ENCODE measurements at regions not wholly inside any gene's neighbourhood (a gene's known extent, or its start where the extent isn't known, plus 50 kb on each side); places are given as distances from the start of the nearest gene placed in this dataset.

DNA sequence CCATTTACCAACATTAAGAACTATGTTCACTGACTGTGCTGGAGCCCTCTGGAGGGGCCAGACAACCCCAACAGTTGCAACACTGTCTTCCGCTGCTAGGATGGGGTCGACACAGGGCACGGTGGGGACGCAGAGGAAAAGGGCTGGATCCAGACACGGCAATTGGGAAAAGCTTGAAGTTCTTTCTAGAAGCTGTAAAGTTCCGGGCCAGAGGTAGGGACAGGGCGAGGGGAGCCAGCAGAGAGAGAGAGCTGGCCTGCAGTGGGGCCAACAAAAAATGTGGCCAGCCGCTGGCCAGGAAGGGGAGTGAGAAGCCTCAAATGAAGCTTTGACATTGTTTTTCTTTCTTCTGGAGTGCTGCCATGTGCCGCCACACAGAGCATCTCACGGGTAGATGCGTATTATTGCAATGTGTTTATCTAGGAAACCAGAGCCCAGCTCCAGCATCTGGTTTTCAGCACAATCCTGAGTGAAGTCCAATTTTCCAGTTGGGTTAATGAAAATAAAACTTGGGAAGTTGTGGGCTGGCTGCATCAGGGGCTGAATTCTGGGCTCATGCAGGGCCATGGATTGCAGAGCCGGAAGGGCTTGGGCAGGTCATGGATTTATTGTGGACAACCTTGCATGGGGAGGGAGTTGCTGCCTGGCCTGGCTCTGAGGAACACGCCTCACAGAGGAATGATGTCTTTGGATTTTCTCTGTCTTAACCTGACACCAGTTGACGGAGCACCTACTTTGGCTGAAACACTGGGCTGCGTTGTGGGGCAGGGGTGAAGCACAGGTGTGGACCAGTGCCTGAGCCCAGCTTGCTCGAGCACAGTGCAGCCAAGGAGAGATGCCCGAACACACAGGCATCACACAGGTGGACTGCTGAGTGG lies 67.6 kb upstream of the AMPD3 start:
- peak in 1 of 58 donors; percentile 26 for DNase-seq

DNA sequence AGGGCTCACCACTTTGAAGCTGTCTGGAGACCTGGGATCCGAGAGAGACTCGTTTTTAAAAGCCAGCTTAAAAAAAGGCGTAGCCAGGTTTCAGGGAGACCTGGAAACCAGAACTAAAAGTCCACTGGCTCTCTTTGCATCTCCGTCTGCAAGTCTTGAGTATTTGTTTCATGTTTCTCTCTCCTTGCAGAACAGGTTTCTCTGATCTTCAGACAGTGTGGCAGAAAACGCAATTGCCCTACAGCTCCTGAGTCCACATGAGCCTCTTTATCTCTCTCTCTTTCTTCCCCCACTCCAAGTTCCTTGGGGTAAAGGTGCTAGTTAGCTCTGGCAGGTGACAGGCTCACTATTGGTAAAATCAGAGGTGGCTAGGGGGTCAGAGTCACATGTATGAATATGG lies 67.0 kb upstream of the AMPD3 start:
- DNase-seq, result no peak

DNA sequence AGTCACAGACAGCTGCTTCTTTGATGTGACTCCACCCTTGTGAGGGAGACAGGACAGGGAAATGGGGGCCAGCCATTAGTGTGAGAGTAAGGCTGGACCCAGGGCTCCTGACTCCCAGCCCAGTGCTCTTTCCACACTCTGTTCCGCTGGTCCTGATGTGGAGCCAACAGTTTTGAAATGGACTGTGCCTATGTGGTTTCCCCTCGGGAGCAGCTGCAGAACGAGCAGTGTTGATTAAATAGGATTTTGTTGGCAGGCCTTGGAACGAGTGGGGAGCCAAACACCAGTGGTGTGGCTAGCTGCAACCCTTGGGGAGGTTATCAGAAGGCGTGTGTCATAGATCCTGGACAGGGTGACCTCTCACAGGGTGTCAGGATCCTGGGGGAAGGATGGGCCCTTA lies 66.5 kb upstream of the AMPD3 start:
- no peak for DNase-seq

DNA sequence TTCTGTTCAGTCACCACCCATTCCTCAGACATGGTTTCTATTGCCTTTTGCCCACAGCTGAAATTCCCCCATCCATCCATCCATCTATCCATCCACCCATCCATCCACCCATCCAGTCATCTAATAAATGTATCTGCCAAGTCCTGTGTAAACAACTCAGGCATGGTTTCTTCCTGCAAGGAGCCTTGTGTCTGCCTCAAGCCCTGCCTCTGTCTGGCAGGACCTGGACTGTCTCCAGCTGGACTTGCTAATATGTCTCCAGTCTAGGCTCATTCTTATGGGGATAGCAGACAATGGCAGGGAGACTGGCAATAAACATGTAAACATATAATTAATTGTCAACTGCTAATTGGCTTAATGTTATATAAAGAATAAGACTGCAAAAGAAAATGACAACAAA lies 64.7 kb upstream of the AMPD3 start:
- no peak for DNase-seq

DNA sequence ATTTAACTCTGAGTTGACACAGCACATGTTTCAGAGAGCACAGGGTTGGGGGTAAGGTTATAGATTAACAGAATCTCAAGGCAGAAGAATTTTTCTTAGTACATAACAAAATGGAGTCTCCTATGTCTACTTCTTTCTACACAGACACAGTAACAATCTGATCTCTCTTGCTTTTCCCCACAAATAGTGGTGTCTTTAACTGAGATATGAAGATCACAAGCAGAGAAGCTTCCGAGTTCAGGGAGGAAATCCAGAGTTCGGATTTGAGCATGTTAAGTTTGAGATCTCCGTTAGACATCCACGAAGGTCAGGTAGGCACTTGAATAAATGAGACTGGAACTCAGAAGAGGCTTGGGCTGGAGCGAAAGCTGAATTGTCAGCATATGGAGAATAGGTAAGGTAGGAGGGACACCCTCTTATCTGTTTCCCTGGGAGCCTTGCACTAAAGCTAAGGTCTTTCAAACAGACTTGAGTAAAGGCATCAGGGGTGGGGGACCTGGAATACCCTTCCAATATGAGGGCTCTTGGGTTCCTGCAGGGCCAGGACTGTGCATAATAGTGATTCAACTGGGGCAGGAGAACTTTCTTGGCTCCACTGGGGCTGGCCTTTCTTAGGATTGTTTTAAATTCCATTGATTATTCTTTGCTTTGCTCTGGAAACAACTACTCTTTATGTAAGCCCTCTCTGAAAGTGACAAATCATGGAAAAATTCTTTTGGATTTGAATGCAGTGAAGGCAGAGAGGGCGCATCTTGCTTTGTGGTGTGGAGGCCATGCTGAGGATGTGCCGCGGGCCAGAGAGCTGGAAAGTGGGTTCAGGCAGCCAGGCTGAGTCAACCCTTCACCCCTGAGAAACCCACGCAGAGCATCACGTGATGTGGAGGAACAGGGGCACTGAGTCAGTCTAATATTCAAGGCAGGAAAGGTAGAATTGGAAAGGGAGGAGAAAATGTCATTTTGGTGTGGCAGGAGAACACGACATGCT lies 62.7 kb upstream of the AMPD3 start:
- peak in 2 of 58 donors; percentile 22 to 35 for DNase-seq

DNA sequence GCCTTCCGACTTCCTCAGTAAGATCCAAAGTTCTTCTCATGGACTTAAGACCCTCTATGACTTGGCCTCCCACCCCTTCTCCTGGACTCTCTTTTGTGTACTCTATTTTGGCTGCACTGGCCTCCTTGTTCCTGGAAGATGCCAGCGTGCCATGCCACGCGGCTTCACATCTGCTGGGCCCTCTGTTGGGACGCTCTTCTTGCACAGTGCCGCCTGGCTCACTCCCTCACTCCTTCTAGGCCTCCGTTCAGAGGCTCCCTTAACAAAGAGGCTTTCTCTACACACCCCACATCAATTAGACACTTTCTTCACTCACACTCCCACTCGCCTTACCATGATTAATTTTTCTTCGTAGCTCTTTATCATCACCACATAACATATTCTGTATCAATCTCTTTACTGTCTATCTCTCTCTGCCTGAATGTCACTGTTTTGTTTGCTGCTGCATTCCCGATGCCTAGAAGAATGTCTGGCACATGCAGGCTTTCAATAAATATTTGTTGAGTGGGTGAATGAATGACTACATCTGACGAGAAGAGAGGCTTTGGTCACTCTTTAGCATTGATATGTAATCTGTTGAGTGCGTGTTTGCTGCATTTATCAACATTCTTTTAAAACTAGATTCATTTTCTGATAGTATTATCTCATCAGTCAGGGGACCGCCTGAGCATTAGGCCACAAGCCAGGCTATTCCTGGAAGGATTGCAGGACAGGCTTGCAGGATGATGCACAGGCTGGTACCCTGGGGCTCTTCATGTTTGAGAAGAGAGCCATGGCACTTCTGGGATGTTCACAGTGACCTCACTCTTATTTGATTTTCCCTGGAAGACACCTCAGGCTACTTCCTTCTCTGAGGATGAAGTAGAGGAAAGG lies 60.6 kb upstream of the AMPD3 start:
- DNase-seq, result peak in 1 of 58 donors; percentile 42

DNA sequence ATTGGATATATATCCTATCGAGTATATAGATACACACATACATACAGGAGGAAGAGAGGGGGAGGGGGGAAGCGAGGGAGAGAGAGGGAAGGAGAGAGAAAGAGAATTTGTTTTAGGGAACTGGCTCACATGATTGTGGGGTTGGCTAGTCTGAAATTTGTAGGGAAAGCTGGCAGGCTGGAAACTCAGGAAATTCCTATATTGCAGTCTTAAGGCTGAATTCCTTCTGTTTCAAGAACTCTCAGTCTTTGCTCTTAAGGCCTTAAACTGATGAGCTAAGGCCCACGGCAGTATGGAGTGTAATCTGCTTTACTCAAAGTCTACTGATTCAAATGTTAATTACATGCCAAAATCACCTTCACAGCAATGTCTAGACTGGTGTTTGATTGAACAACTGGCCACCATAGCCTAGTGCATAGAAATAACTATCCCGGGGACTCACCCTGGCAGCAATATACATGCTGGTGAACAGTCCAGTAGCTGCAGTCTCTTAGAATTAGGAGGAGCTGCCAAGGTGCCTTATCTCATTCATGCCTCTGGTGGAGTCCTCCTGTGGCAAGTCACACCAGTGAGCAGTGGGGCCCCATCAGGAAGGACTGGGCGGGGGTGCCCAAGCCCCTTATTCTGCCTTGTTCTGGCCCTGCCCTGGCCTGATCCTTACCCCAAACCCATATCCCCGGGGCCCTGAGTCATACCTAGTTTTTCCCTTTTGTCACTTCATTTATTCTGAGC lies 59.7 kb upstream of the AMPD3 start:
- no peak for DNase-seq

DNA sequence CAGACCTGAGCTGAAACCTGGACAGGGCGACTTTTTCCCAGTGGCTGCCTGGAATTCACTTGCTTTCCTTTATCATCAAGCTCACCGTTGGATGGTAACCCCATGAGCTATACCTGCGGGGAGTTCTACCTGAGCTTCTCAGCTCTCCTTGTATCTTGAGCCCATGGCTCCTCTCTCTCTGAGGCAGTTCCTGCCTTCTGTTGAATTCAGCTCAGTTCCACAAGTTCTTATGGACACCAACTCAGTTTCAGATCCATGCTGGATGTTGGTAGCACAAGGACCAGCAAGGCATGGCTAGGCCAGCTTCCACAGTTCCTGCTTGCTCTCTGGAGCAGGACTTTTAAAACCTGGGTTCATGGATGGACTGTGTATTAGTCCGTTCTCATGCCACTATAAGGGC lies 58.3 kb upstream of the AMPD3 start:
- no peak for DNase-seq

DNA sequence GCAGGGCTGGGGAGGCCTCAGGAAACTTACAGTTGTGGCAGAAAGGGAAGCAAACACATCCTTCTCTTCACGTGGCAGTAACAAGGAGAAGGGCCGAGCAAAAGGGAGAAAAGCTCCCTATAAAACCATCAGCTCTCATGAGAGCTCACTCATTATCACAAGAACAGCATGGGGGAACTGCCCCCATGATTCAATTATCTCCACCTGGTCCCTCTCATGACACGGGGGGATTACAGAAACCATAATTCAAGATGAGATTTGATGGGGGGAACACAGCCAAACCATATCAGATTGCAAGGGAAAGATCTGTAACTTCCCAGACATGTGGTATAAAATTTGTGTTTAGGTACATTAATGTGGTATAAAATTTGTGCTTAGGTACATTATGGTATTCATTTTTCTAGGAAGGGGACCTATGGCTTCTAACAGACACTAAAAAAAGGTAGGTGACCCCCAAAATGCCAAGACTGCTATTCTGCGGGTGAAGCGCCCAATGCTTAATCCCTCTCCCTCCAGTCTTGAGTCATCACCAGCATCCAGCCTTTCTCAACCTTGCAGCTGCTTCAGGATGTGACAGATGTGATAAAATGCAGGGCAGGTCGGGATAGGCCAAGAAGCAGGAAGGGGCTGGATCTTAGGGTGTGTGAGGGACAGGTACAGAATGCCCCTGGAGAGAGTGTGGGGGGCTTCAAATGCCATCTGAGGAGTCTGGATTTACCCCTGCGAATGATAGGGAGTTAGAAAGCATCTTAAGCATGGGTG lies 57.7 kb upstream of the AMPD3 start:
- no peak for DNase-seq

DNA sequence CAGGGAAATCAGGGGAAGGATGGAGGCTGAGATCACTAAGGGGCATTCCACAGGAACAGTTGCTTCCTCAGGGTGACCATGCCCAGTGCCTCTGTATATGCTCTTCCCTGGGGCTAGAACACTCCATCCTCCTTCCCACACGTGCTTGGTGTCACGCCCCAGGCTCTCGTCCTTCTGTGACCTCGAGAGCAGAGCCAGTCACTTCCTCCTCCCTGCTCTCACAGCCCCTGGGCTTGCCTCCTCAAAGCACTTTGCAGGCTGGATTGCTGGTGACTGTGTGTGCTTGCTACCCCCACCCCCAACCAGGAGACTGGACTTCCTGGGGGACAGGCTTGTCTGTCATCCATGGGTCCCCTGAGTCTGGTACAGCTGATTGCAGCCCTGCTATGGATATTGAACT lies 56.5 kb upstream of the AMPD3 start:
- no peak for DNase-seq

DNA sequence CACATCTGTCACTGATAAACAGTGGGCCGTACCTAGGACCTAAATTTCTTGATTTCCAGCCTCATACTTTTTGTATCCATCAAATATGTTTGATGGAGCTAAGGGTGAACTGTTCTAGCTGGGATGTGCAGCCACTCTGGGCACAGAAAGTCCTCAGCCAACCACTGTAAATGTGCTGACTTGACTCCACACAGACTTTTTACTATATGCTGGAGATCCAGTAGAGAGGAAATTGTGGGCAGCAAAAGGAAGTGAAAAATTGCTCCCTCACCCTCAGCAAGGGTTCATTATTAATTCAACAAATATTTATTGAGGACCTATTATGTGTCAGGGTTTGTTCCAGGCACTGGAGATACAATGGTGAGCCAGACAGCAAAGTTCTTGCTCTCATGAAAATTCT lies 54.2 kb upstream of the AMPD3 start:
- no peak for DNase-seq

DNA sequence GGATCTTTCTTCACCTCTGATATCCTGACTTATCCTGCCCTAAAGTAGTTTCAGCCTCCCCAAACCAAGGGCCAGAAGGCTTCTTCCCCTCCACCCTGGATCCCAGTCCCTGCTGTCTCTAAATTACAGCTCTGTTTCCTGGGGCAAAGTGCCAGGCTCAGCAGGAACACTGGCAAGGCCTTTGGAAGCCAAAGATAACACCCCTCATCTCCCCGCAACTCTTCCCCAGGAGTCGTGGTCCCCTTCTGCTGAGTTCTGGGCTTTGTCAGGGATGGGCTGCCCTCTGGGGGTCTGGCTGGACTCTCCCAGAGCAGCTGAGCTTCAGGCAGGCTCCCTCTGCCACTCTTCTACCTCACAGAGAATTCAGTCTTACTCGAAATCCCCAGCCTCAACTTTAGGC lies 53.8 kb upstream of the AMPD3 start:
- no peak for DNase-seq

DNA sequence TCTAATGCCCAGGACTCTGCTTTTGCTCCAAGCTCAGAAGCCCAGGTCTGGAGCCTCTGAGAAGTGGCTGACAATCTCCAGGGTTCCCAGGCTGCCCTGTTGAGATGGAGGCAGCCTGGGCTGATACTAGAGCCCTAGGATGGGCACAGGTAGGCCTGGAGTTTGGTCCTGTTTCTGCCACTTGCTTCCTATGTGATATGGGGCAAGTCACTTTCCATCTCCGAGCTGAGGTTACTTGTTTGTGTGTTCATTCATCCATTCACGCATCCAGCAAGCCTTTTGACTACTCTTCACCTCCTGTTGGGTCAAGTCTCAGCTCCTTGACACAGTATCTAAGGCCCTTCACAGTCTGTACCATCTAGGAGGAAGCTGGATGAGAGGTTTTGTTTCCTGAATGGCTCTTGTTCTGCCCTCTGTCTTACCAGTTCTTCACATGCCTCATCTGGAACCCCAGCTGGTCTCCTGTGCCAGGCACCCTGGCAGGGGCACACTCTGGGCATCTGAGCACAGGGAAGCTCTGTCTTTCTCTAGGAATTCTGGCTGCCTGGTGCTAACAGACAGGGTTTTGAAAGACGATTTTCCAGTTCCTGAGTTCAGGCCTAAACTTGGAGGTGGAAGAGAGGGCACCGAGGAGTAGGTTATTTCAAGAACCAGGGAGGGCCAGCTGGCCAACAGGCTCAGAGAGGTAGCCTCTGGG lies 53.2 kb upstream of the AMPD3 start:
- peak in 2 of 58 donors; percentile 20 to 28 for DNase-seq
